Hypothalamus (tissue), 51 donors: ENCODE measurements at regions not wholly inside any gene's neighbourhood (a gene's known extent, or its start where the extent isn't known, plus 50 kb on each side); places are given as distances from the start of the nearest gene placed in this dataset.
A peak's percentile ranks its signal among the peaks of the same experiment; 100 is the strongest.

Source experiments
- DNase-seq, 51 donors: peaks; one replicate each; lab custom pipeline; 2025; lab: John Stamatoyannopoulos, UW

DNA sequence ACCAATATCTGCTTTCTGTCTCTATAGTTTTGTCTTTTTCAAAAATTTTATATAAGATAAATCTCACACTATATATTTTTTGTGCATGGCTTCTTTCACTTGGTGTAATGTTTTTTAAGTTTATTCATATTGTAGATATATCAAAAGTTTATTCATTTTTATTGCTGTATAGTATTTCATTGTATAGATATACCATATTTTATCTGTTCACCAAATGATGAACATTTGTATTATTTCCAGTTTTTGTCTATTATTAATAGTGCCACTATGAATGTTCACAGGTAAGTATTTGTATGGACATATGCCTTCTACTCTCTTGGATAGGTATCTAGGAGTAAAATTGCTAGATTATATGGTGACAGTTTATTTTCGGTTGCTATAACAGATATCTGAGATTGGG is 289.5 kb upstream of the CITED2 start:
- no peak for DNase-seq

DNA sequence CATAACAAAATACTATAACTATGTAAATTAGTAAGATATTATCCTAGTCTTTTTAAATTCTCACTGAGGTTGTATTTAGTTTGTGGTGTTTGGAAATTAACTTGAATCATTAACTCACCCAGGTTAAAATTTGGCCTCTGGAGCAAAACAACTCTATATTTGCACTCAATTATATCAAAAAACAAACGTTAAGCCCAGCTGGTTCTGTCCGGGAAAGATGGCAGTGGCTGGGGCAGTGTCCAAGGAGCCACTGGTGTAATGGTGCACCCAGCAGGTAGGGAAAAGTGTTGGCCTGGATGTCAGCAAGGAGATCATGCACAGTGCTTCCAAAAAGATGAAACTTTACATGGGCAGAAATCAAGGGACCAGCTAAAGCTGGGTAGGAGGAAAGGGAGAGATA is 285.3 kb upstream of the CITED2 start:
- DNase-seq: no peak

- DNase-seq: no peak
Observed at GRCh38 chr6:139659196-139659595, 284.7 kb upstream of the CITED2 start.

GRCh38 chr6:139657119-139657518 is 282.7 kb upstream of the CITED2 start:
- DNase-seq: no peak

GRCh38 chr6:139655783-139656705 is 281.6 kb upstream of the CITED2 start:
- DNase-seq: no peak

- DNase-seq: no peak
Observed at GRCh38 chr6:139654888-139655782, 280.7 kb upstream of the CITED2 start.

GRCh38 chr6:139654309-139654708 is 279.9 kb upstream of the CITED2 start:
- DNase-seq: no peak

DNA sequence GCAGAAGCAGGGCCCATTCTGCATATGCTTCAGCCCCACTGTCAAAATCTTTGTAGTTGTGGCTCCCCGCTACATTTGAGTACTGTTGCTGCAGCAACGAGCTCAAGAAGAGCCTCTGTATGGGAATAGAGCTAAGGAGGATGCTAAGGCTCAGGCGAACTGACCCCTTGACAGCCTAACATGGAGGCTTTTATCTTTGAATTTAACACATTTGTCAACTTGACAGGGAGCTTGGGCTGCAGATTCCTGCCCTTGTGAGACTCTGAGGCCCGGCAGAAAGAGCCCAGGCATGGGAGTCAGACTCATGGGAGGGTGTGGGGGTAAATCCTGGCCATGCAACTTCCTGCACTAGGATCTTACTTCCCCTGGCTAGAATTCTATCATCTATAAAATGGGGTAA is 278.7 kb upstream of the CITED2 start:
- no peak for DNase-seq

- DNase-seq: no peak
Observed at GRCh38 chr6:139650941-139651340, 276.5 kb upstream of the CITED2 start.

DNA sequence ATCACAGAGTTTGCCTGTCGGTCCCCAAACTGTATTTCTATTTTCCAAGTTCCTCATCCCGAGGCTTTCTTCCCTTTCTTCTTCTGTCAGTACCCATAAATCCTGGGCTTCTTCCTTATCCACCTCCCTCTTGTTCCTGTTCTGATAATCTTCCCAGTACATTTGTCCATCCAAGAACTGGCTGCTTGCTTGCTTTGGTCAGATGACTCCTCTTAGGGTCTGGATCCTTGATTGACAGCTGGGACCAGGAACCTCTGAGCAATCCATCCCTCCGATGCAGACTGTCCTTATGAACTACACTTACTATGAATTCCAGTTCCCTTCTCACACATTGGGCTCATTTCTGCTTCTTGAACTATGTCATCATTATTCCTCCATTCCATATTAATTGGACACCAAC is 275.3 kb upstream of the CITED2 start:
- DNase-seq: no peak

GRCh38 chr6:139649128-139649527 is 274.7 kb upstream of the CITED2 start:
- no peak for DNase-seq

DNA sequence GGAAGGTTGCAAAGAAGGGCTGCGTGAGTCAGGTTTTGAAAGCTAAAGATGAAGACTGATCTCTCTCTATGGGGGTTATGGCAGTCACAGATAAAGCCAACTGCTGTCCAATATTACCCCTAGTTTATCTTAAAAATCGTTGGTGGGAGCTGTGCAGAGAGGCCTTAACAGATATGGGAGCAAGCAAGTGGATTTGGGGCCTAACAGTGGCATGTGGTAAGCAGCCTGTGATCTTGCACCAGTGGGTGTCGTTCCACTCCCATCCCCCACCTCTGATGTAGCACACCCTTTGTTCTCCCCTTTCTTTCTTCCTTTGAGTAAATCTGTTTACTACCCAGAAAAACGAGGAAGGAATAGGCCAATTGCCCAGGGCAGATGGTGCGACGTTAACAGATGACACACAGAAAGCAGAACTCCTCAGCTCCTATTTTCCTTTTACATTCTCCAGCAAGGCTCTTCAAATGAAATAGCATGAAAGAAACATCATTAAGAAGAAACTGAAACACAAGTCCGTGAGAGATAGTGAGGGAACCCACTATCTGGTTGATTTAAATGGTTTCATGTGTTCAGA is 274.1 kb upstream of the CITED2 start:
- DNase-seq: peak in 1 of 51 donors; percentile 6

DNA sequence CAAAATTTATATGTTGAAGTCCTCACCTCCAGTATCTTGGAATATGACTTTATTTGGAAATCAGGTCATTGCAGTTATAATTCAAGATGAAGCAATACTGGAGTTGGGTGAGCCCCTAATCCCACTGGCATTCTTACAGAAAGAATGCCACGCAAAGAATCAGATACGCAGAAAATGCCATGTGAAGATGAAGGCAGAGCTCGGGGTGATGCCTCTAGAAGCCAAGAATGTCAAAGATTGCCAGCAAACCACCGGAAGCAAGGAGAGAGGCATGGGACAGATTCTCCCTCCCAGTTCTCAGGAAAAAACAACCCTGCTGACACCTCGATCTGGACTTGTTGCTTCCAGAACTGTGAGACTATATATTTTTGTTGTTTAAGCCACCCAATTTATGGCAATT is 273.4 kb upstream of the CITED2 start:
- no peak for DNase-seq

GRCh38 chr6:139647016-139647415 is 272.6 kb upstream of the CITED2 start:
- no peak for DNase-seq

- peak in 1 of 51 donors; percentile 10 for DNase-seq
Observed at GRCh38 chr6:139644821-139645220, 270.4 kb upstream of the CITED2 start.

DNA sequence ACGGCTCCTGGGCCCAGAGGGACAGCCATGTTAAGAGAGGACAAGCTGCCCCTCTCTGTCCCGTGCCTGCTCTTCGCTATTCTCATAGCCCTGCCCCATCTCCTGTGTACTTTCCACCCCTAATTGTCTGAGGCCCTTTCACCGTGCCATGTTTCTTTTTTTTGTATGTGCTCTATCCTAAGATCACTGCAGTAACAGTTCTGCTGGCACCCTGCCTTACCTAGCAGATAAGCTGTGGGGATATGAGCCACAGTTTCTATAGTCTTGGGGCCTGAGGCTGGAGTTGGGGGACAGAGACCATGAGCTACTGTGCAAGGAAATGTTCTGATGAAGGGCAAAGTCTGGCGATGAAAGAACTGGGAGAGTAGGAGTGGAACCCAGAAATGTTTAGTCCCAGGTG is 269.5 kb upstream of the CITED2 start:
- DNase-seq: no peak

- no peak for DNase-seq
Observed at GRCh38 chr6:139642346-139642745, 267.9 kb upstream of the CITED2 start.

DNA sequence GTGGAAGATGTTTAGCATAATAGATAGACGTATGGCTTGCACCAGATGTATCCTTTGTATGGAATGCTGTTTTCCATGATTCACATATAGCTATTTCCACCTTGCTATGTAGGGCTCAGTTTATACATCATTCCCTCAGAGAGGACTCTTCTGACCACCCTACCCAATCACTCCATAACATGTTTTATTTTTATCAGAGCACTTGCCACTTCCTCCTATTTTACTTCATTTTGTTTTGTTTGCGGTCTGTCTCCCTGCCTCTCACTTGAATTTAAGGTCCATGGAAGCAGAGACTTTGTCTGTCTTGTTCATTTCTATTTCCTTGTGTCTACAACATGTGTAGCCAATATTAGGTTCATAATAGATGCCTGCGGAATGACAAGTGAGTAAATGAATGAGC is 266.9 kb upstream of the CITED2 start:
- DNase-seq: no peak

DNA sequence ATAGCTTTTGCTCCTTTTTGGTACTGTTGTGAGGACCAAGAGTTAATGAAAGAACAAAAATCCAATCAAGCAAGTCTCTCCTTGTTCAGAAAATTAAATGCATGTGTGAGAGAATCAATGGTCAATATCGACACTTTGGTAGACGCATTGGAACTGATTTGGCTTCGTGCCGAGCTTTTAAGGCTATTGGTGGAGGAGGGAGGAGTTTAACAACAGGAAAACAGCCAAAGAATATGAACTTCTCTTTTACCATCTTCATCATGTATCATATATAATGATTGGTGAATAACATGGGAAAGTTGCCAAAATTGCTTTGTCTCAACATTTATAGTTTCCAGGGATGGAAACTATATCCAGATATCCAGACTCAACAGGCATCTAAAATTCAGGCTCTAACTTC is 266.5 kb upstream of the CITED2 start:
- DNase-seq: no peak

DNA sequence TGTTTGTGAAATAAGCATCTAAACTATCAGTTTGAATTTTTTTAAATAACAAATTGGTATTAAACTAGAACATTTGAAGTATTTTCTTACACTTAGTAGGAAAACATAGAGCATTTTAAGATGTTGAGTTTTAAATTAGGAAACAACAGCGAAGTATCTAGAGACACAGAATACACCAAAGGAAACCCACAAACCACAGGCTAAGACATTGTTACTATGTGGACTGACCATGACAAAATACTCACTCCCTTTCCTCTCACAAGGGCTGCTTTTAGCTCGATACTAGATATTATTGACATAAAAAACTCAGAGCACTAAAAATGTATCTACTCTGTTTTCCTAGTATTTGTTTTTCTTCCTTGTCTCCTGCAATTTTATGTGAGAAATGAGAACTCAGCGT is 266.0 kb upstream of the CITED2 start:
- DNase-seq: no peak

DNA sequence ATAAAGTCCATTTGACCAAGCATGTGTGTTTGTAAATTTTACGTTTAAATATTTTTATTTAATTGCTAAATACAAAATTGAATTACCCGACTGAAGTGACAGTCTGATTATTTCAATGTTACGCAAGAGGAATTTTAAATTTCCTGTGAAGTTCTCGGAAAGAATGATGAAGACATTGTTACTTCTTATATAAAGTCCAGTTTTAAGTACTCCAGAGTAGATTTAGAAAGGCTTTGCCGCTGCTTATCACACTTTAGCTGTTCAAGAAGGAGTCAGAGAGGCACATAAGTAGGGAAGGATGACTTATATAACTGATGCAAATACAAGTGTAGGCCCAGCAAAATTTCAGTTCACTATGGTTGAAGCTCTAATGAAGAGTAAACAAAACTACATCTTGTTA is 265.1 kb upstream of the CITED2 start:
- DNase-seq: no peak
